Motor neuron (in vitro differentiated cells): ENCODE measurements at regions not wholly inside any gene's neighbourhood (a gene's known extent, or its start where the extent isn't known, plus 50 kb on each side); places are given as distances from the start of the nearest gene placed in this dataset.
A peak's percentile ranks its signal among the peaks of the same experiment; 100 is the strongest.

Source experiments
- ATAC-seq, 8 experiments: fragments of 200-7000 bp; cut with Tn5 transposase; replicated peaks in 6 of 8; 2 replicates each; pipeline ENCODE4 v1.8.0; 2021; ENCODE audit warnings: mild to moderate bottlenecking in 8 of 8, moderate library complexity in 8 of 8
- H3K27ac ChIP-seq, 2 donors: fragments of 250-450 bp; sonication (Bioruptor Pico); 2 replicates each; pipeline ENCODE4 v1.9.0; 2021; ENCODE audit warnings: antibody characterized with exemption in 2 of 2, mild to moderate bottlenecking in 2 of 2, moderate library complexity in 1 of 2
- H3K4me1 ChIP-seq, 2 donors: fragments of 250-450 bp; sonication (Bioruptor Pico); replicated peaks in 1 of 2; 2 replicates each; pipeline ENCODE4 v1.6.1; 2021; ENCODE audit warnings: antibody characterized with exemption in 2 of 2, mild to moderate bottlenecking in 2 of 2, moderate library complexity in 1 of 2
- H3K4me3 ChIP-seq, 5 donors: fragments of 250-450 bp; sonication (Bioruptor Pico); 2 replicates each; pipeline ENCODE4 v1.9.0; 2021; ENCODE audit warnings: antibody characterized with exemption in 5 of 5, mild to moderate bottlenecking in 5 of 5, moderate library complexity in 4 of 5
- WGBS, 10 experiments: fragments of 450-650 bp; shearing (Covaris generic); methylation state at CpG; one replicate each; pipeline ENCODE4 v1.0.0; 2022; 5-methylcytosine and 5-hydroxymethylcytosine counted together
- in situ Hi-C, 9 experiments: fragments of 400-800 bp; cut with MboI; loops; one replicate each; pipeline ENCODE4 v1.15.0; 2021; ENCODE audit warnings: low sequenced_read_pairs in 9 of 9, low pct_unique_long_range_greater_than_20kb in 2 of 9; ENCODE audit not compliant: unreplicated experiment in 9 of 9

GRCh38 chr7:47709451-47709850 is 127.5 kb upstream of the TNS3 start:
- H3K4me1 ChIP-seq: peaks cover 0 to 12% of the 10 kb centered on the region in 2 donors
- no peak overlapping the region for H3K27ac ChIP-seq
- WGBS, 10 experiments: 100% methylated on average over 3 of the region's 6 CpGs; no CpG with 5 or more reads in 9 of the 10 experiments
- H3K4me3 ChIP-seq: no peak overlapping the region
- in situ Hi-C loops: no loop called here
- no peak for ATAC-seq

GRCh38 chr7:47709051-47709450 is 127.1 kb upstream of the TNS3 start:
- no CpG with 5 or more reads among the region's 4 CpGs for WGBS, 10 experiments
- Histone ChIP-seq H3K4me1 (peaks cover 0 to 12% of the 10 kb centered on the region in 2 donors), H3K27ac (no peak overlapping the region), H3K4me3 (no peak overlapping the region)
- in situ Hi-C loops: no loop called here
- ATAC-seq: no peak

- H3K4me3 ChIP-seq: no peak overlapping the region
- H3K4me1 ChIP-seq: peaks cover 0 to 12% of the 10 kb centered on the region in 2 donors
- WGBS, 10 experiments: 27 to 100% (median 91%) methylated on average over 1 to 6 of the region's 6 CpGs; no CpG with 5 or more reads in 2 of the 10 experiments
- peak in 5 of 8 experiments; percentile 43 to 91 (median 55) for ATAC-seq
- in situ Hi-C loops: no loop called here
- H3K27ac ChIP-seq: no peak overlapping the region
Observed at GRCh38 chr7:47707583-47707982, 125.7 kb upstream of the TNS3 start.

- no peak for ATAC-seq
- Histone ChIP-seq H3K27ac (no peak overlapping the region), H3K4me3 (no peak overlapping the region), H3K4me1 (peaks cover 0 to 12% of the 10 kb centered on the region in 2 donors)
- WGBS, 10 experiments: 6 to 93% (median 40%) methylated on average over 1 to 2 of the region's 2 CpGs; no CpG with 5 or more reads in 1 of the 10 experiments
- in situ Hi-C loops: no loop called here
Observed at GRCh38 chr7:47704936-47705335, 123.0 kb upstream of the TNS3 start.

GRCh38 chr7:47702080-47702479 is 120.2 kb upstream of the TNS3 start:
- WGBS, 10 experiments: 0 to 100% (median 53%) methylated on average over 1 of the region's 1 CpG; no CpG with 5 or more reads in 6 of the 10 experiments
- peaks cover 0 to 1% of the 10 kb centered on the region in 2 donors for H3K4me1 ChIP-seq
- H3K4me3 ChIP-seq: no peak overlapping the region
- H3K27ac ChIP-seq: no peak overlapping the region
- peak in 3 of 8 experiments; percentile 59 to 81 (median 69) for ATAC-seq
- in situ Hi-C loops: no loop called here

- no peak overlapping the region for H3K4me3 ChIP-seq
- no peak overlapping the region for H3K27ac ChIP-seq
- H3K4me1 ChIP-seq: no peaks in the 10 kb centered on the region
- 0 to 63% (median 50%) methylated on average over 1 of the region's 1 CpG; no CpG with 5 or more reads in 3 of the 10 experiments for WGBS, 10 experiments
- no peak for ATAC-seq
- in situ Hi-C loops: no loop called here
Observed at GRCh38 chr7:47698386-47698785, 116.5 kb upstream of the TNS3 start.

GRCh38 chr7:47697543-47697942 is 115.6 kb upstream of the TNS3 start:
- no peak for ATAC-seq
- in situ Hi-C loops: no loop called here
- Histone ChIP-seq H3K4me3 (no peak overlapping the region), H3K4me1 (no peaks in the 10 kb centered on the region), H3K27ac (no peak overlapping the region)
- 40 to 83% (median 76%) methylated on average over 1 to 4 of the region's 4 CpGs; no CpG with 5 or more reads in 7 of the 10 experiments for WGBS, 10 experiments

- ATAC-seq: peak in 1 of 8 experiments; percentile 92
- no peak overlapping the region for H3K27ac ChIP-seq
- 0 to 100% (median 96%) methylated on average over 1 to 5 of the region's 7 CpGs; no CpG with 5 or more reads in 1 of the 10 experiments for WGBS, 10 experiments
- no peak overlapping the region for H3K4me3 ChIP-seq
- in situ Hi-C loops: no loop called here
- H3K4me1 ChIP-seq: peaks cover 0 to 4% of the 10 kb centered on the region in 2 donors
Observed at GRCh38 chr7:47696152-47696710, 114.3 kb upstream of the TNS3 start.

- no peak for ATAC-seq
- Histone ChIP-seq H3K4me3 (no peak overlapping the region), H3K4me1 (peaks cover 4 to 8% of the 10 kb centered on the region in 2 donors), H3K27ac (no peak overlapping the region)
- in situ Hi-C loops: no loop called here
- WGBS, 10 experiments: 46 to 100% (median 92%) methylated on average over 1 to 4 of the region's 4 CpGs
Observed at GRCh38 chr7:47693216-47693615, 111.3 kb upstream of the TNS3 start.

- peaks cover 4 to 8% of the 10 kb centered on the region in 2 donors for H3K4me1 ChIP-seq
- no peak overlapping the region for H3K27ac ChIP-seq
- no peak overlapping the region for H3K4me3 ChIP-seq
- no peak for ATAC-seq
- in situ Hi-C loops: no loop called here
Observed at GRCh38 chr7:47691988-47692387, 110.1 kb upstream of the TNS3 start.

- in situ Hi-C loops: no loop called here
- ATAC-seq: peak; percentile 72 to 100 (median 91)
- peaks cover 4 to 8% of the 10 kb centered on the region in 2 donors for H3K4me1 ChIP-seq
Observed at GRCh38 chr7:47690902-47691558, 109.1 kb upstream of the TNS3 start.

GRCh38 chr7:47689558-47689957 is 107.6 kb upstream of the TNS3 start:
- ATAC-seq: no peak
- in situ Hi-C loops: no loop called here
- H3K27ac ChIP-seq: no peak overlapping the region
- H3K4me1 ChIP-seq: peaks cover 4 to 8% of the 10 kb centered on the region in 2 donors
- 20 to 100% (median 93%) methylated on average over 2 to 4 of the region's 4 CpGs; no CpG with 5 or more reads in 5 of the 10 experiments for WGBS, 10 experiments
- no peak overlapping the region for H3K4me3 ChIP-seq

More at GRCh38 chr7:47690902-47691558, 109.1 kb upstream of the TNS3 start:
- peak overlapping the region; percentile 3 to 42 for H3K27ac ChIP-seq
- H3K4me3 ChIP-seq: no peak overlapping the region
- 0 to 44% (median 30%) methylated on average over 1 to 3 of the region's 3 CpGs; no CpG with 5 or more reads in 3 of the 10 experiments for WGBS, 10 experiments

- in situ Hi-C loops: no loop called here
- 40 to 100% (median 73%) methylated on average over 1 to 10 of the region's 15 CpGs for WGBS, 10 experiments
- H3K27ac ChIP-seq: no peak overlapping the region
- H3K4me1 ChIP-seq: peaks cover 4 to 13% of the 10 kb centered on the region in 2 donors
- no peak overlapping the region for H3K4me3 ChIP-seq
- ATAC-seq: peak in 5 of 8 experiments; percentile 58 to 79 (median 69)
Observed at GRCh38 chr7:47688311-47689100, 106.6 kb upstream of the TNS3 start.
